Endothelial cell (in vitro differentiated cells): ENCODE measurements at regions not wholly inside any gene's neighbourhood (a gene's known extent, or its start where the extent isn't known, plus 50 kb on each side); places are given as distances from the start of the nearest gene placed in this dataset.

Experiments
- DNase-seq: peaks from one replicate; pipeline ENCODE4 v3.0.0; 2021; ENCODE audit warnings: low spot score
- H3K27ac Mint-ChIP-seq: one replicate; pipeline ENCODE4 v1.8.0; 2021; ENCODE audit warnings: mixed read lengths, inconsistent platforms; ENCODE audit not compliant: unreplicated experiment
- H3K27me3 Mint-ChIP-seq: one replicate; pipeline ENCODE4 v1.8.0; 2021; ENCODE audit warnings: mild to moderate bottlenecking, moderate library complexity, mixed read lengths, inconsistent platforms; ENCODE audit not compliant: unreplicated experiment
- H3K36me3 Mint-ChIP-seq: one replicate; pipeline ENCODE4 v1.8.0; 2021; ENCODE audit warnings: mild to moderate bottlenecking, low read depth, mixed read lengths, inconsistent platforms; ENCODE audit not compliant: unreplicated experiment
- H3K4me1 Mint-ChIP-seq: one replicate; pipeline ENCODE4 v1.8.0; 2021; ENCODE audit warnings: mild to moderate bottlenecking, mixed read lengths, inconsistent platforms; ENCODE audit not compliant: unreplicated experiment
- H3K4me3 Mint-ChIP-seq: one replicate; pipeline ENCODE4 v1.8.0; 2021; ENCODE audit warnings: mild to moderate bottlenecking, mixed read lengths, inconsistent platforms; ENCODE audit not compliant: unreplicated experiment
- H3K9me3 Mint-ChIP-seq: one replicate; pipeline ENCODE4 v1.8.0; 2021; ENCODE audit warnings: mixed read lengths, inconsistent platforms; ENCODE audit not compliant: unreplicated experiment
- TF ChIP-seq, protein P1 (sequence below): fragments of 200-600 bp; sonication (generic); IDR thresholded peaks from one replicate; pipeline ENCODE4 v1.5.0; 2021; ENCODE audit warnings: antibody characterized with exemption; ENCODE audit not compliant: unreplicated experiment

GRCh38 chr5:167585184-167585583 is 706.3 kb upstream of the WWC1 start:
- Mint-ChIP-seq H3K9me3 (no peaks in the 10 kb centered on the region), H3K27me3 (no peaks in the 10 kb centered on the region), H3K4me3 (no peak overlapping the region), H3K4me1 (no peaks in the 10 kb centered on the region), H3K27ac (no peak overlapping the region), H3K36me3 (no peaks in the 10 kb centered on the region)
- TF ChIP-seq, protein P1, sequence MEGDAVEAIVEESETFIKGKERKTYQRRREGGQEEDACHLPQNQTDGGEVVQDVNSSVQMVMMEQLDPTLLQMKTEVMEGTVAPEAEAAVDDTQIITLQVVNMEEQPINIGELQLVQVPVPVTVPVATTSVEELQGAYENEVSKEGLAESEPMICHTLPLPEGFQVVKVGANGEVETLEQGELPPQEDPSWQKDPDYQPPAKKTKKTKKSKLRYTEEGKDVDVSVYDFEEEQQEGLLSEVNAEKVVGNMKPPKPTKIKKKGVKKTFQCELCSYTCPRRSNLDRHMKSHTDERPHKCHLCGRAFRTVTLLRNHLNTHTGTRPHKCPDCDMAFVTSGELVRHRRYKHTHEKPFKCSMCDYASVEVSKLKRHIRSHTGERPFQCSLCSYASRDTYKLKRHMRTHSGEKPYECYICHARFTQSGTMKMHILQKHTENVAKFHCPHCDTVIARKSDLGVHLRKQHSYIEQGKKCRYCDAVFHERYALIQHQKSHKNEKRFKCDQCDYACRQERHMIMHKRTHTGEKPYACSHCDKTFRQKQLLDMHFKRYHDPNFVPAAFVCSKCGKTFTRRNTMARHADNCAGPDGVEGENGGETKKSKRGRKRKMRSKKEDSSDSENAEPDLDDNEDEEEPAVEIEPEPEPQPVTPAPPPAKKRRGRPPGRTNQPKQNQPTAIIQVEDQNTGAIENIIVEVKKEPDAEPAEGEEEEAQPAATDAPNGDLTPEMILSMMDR = no peak
- DNase-seq = no peak

DNA sequence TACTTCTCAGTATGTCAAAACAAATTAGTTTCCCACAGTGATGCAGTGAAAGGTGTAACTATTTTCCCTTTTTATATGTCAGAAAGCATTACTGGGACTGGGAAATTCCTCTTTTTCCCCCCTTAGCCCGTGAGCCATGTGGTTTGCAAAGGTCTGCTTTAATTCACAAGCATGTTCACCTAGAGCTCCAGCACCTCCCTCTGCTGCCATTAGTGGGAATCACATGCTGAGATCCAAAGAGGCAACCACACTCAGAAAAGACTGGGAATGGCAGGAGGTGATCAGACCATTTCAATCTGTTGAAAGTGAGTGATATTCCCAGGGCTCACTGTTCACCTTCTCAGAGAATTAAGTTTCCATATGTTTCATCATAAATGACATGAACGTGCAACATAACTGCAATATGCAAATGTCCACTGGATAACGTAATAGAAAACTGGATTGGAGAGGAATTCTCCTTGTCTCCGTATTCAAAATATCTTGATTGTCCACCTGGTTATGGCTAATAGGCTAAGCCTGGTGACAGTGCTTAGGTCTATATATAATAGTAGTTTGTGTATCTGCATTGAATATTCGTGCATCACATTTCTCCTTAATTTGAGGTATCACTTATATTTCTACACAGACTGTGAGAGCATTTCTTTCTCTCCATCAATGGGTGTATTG is 703.5 kb upstream of the WWC1 start:
- TF ChIP-seq, protein P1 = no peak
- no peak overlapping the region for H3K27ac Mint-ChIP-seq
- H3K36me3 Mint-ChIP-seq = no peaks in the 10 kb centered on the region
- H3K4me1 Mint-ChIP-seq = peaks cover 5% of the 10 kb centered on the region
- no peaks in the 10 kb centered on the region for H3K27me3 Mint-ChIP-seq
- H3K4me3 Mint-ChIP-seq = no peak overlapping the region
- peak; percentile 52 for DNase-seq
- no peaks in the 10 kb centered on the region for H3K9me3 Mint-ChIP-seq

- H3K27ac Mint-ChIP-seq = no peak overlapping the region
- no peak for DNase-seq
- H3K4me1 Mint-ChIP-seq = peaks cover 5% of the 10 kb centered on the region
- TF ChIP-seq, protein P1 = no peak
- H3K27me3 Mint-ChIP-seq = peaks cover 2% of the 10 kb centered on the region
- H3K4me3 Mint-ChIP-seq = no peak overlapping the region
- no peaks in the 10 kb centered on the region for H3K9me3 Mint-ChIP-seq
- no peaks in the 10 kb centered on the region for H3K36me3 Mint-ChIP-seq
Observed at GRCh38 chr5:167592114-167592513, 699.3 kb upstream of the WWC1 start.

- H3K27me3 Mint-ChIP-seq = peaks cover 2% of the 10 kb centered on the region
- TF ChIP-seq, protein P1 = no peak
- no peak overlapping the region for H3K27ac Mint-ChIP-seq
- H3K4me1 Mint-ChIP-seq = peaks cover 5% of the 10 kb centered on the region
- H3K4me3 Mint-ChIP-seq = no peak overlapping the region
- H3K9me3 Mint-ChIP-seq = no peaks in the 10 kb centered on the region
- H3K36me3 Mint-ChIP-seq = no peaks in the 10 kb centered on the region
- DNase-seq = no peak
Observed at GRCh38 chr5:167593329-167594060, 698.0 kb upstream of the WWC1 start.

GRCh38 chr5:167594061-167594435 is 697.4 kb upstream of the WWC1 start:
- H3K4me1 Mint-ChIP-seq = peaks cover 5% of the 10 kb centered on the region
- H3K4me3 Mint-ChIP-seq = no peak overlapping the region
- H3K36me3 Mint-ChIP-seq = no peaks in the 10 kb centered on the region
- no peak for DNase-seq
- TF ChIP-seq, protein P1 = no peak
- no peaks in the 10 kb centered on the region for H3K9me3 Mint-ChIP-seq
- H3K27me3 Mint-ChIP-seq = peaks cover 2% of the 10 kb centered on the region
- H3K27ac Mint-ChIP-seq = no peak overlapping the region
